ENCODE measurements at regions not wholly inside any gene's neighbourhood (a gene's known extent, or its start where the extent isn't known, plus 50 kb on each side); places are given as distances from the start of the nearest gene placed in this dataset.

GRCh38 chr5:153900703-153901395, 137.9 kb downstream of the FAM114A2 start (continued):
- TF ChIP-seq MLLT1 (IDR thresholded peaks at IDR 0.05): no peak

- Histone ChIP-seq H3K36me3 (ENCODE audit: control insufficient read depth, insufficient read depth, low read length) (no peaks in the 10 kb centered on the region), H3K9me1 (ENCODE audit: control insufficient read depth, insufficient read depth, low read length) (no peaks in the 10 kb centered on the region), H3K4me3 (no peak overlapping the region), H2AFZ (ENCODE audit: low read depth, low read length) (no peak overlapping the region), H3K79me2 (ENCODE audit: control insufficient read depth, insufficient read depth, low read length) (no peaks in the 10 kb centered on the region), H3K4me2 (ENCODE audit: insufficient read depth, low read length) (no peak overlapping the region), H3K4me1 (replicated peaks in 1 of 2; ENCODE audit: control insufficient read depth in 2 of 2, insufficient read depth in 2 of 2, low read length in 2 of 2) (no peaks in the 10 kb centered on the region), H3K9me3 (replicated peaks; ENCODE audit: control insufficient read depth, insufficient read depth, low read depth, low read length) (no peaks in the 10 kb centered on the region), H3K9ac (ENCODE audit: insufficient read depth in 1 of 2, low read depth in 2 of 2, low read length in 2 of 2) (no peak overlapping the region), H3K27ac (ENCODE audit: extremely low read depth, low read depth, low read length) (no peak overlapping the region), H4K20me1 (replicated peaks; ENCODE audit: control insufficient read depth, insufficient read depth, low read length) (no peaks in the 10 kb centered on the region), H3K27me3 (ENCODE audit: control insufficient read depth in 2 of 2, insufficient read depth in 2 of 2, low read length in 2 of 2) (0 out of 5 replicates have a peak, but pooled peaks cover 0 to 5% of the 10 kb centered on the region in 2 experiments)
- intact Hi-C loops (cut with micrococcal nuclease) (no loop called here), in situ Hi-C loops (cut with MboI) (no loop called here)
- no peak for ATAC-seq
- FAIRE-seq: no peak
- DNase-seq (ENCODE audit: extremely low read depth in 1 of 4, low spot score in 3 of 4): no peak
- no TSS peak for BruUV-seq (replicated peaks)
- TF ChIP-seq NCOR1 (IDR thresholded peaks at IDR 0.05): no peak
- TF ChIP-seq ZBTB26 (CRISPR knock-in tag; IDR thresholded peaks at IDR 0.05): no peak
- no peak for TF ChIP-seq ZNF644 (tag; IDR thresholded peaks at IDR 0.05; ENCODE audit: low read depth)
- WGBS (ENCODE audit: insufficient coverage, low coverage, missing lambda C conversion rate): 2% methylated on average over 4 of the region's 4 CpGs
- CTCF ChIA-PET (ENCODE audit: low intra/inter-chr PET ratio): no interaction called here
- POLR2A ChIA-PET: no interaction called here
Observed at GRCh38 chr5:153899746-153900145, 139.0 kb downstream of the FAM114A2 start.

Measured in K562 (cell line).